Endodermal cell (in vitro differentiated cells): ENCODE measurements at regions not wholly inside any gene's neighbourhood (a gene's known extent, or its start where the extent isn't known, plus 50 kb on each side); places are given as distances from the start of the nearest gene placed in this dataset.
A peak's percentile ranks its signal among the peaks of the same experiment; 100 is the strongest.

Experiments used
- DNase-seq: peaks from one replicate; pipeline ENCODE4 v3.0.0-alpha.2; 2017
- H3K27ac ChIP-seq: 2 replicates; pipeline ENCODE4 v1.5.1; 2013; ENCODE audit warnings: mild to moderate bottlenecking, low read depth, low read length, moderate library complexity
- H3K27me3 ChIP-seq: 2 replicates; pipeline ENCODE4 v1.6.1; 2013; ENCODE audit warnings: mild to moderate bottlenecking, low read length, moderate library complexity; ENCODE audit not compliant: insufficient read depth, control insufficient read depth, poor library complexity, severe bottlenecking
- H3K36me3 ChIP-seq: 2 replicates; pipeline ENCODE4 v1.7.0; 2013; ENCODE audit warnings: mild to moderate bottlenecking, low read length, moderate library complexity; ENCODE audit not compliant: control insufficient read depth, insufficient read depth
- H3K4me1 ChIP-seq: one replicate; pipeline ENCODE4 v1.7.0; 2013; ENCODE audit warnings: low read length; ENCODE audit not compliant: control insufficient read depth, insufficient read depth
- H3K4me3 ChIP-seq: 2 replicates; pipeline ENCODE4 v1.5.1; 2013; ENCODE audit warnings: mild to moderate bottlenecking, low read length, moderate library complexity
- H3K9ac ChIP-seq: 2 replicates; pipeline ENCODE4 v1.6.1; 2013; ENCODE audit warnings: mild to moderate bottlenecking, low read length, moderate library complexity; ENCODE audit not compliant: poor library complexity, severe bottlenecking; ENCODE audit errors: extremely low read depth
- H3K9me3 ChIP-seq: 2 replicates; pipeline ENCODE4 v1.6.1; 2013; ENCODE audit warnings: mild to moderate bottlenecking, low read length, moderate library complexity; ENCODE audit not compliant: control insufficient read depth
- H3K27ac Mint-ChIP-seq: 2 replicates; pipeline ENCODE4 v1.8.0; 2020; ENCODE audit warnings: mixed read lengths
- H3K27me3 Mint-ChIP-seq: 2 replicates; pipeline ENCODE4 v1.8.0; 2021; ENCODE audit warnings: mild to moderate bottlenecking, mixed read lengths; ENCODE audit not compliant: insufficient read depth
- H3K36me3 Mint-ChIP-seq: 2 replicates; pipeline ENCODE4 v1.8.0; 2020; ENCODE audit warnings: low read depth, mixed read lengths
- H3K4me1 Mint-ChIP-seq: 2 replicates; pipeline ENCODE4 v1.8.0; 2020; ENCODE audit warnings: mixed read lengths
- H3K4me3 Mint-ChIP-seq: 2 replicates; pipeline ENCODE4 v1.8.0; 2020; ENCODE audit warnings: mild to moderate bottlenecking, moderate library complexity, mixed read lengths
- H3K9me3 Mint-ChIP-seq: 2 replicates; pipeline ENCODE4 v1.8.0; 2020; ENCODE audit warnings: mild to moderate bottlenecking, mixed read lengths
- WGBS, 2 experiments: methylation state at CpG; one replicate each; pipeline versions ENCODE4 v1.1.5 to v1.1.7; 2013; ENCODE audit warnings: missing lambda C conversion rate in 2 of 2, mixed read lengths in 1 of 2; ENCODE audit not compliant: insufficient coverage in 1 of 2, insufficient read length in 1 of 2; 5-methylcytosine and 5-hydroxymethylcytosine counted together
- TF ChIP-seq, protein P1 (sequence below): fragments of 200-600 bp; sonication (generic); conservative IDR thresholded peaks from 2 replicates; pipeline ENCODE4 v1.5.0; 2021; ENCODE audit warnings: antibody characterized with exemption, mild to moderate bottlenecking

- no peak for DNase-seq
- H3K4me1 Mint-ChIP-seq, result no peaks in the 10 kb centered on the region
- no peak overlapping the region for H3K4me3 ChIP-seq
- peaks cover 73% of the 10 kb centered on the region for H3K9me3 Mint-ChIP-seq
- no peaks in the 10 kb centered on the region for H3K36me3 ChIP-seq
- no peaks in the 10 kb centered on the region for H3K27me3 ChIP-seq
- no peak overlapping the region for H3K4me3 Mint-ChIP-seq
- peaks cover 4% of the 10 kb centered on the region for H3K36me3 Mint-ChIP-seq
- H3K4me1 ChIP-seq, result no peaks in the 10 kb centered on the region
- no peak overlapping the region for H3K9ac ChIP-seq
- H3K27me3 Mint-ChIP-seq, result no peaks in the 10 kb centered on the region
- WGBS, 2 experiments, result 86 to 91% methylated on average over 1 to 5 of the region's 5 CpGs
- H3K27ac Mint-ChIP-seq, result no peak overlapping the region
- no peak overlapping the region for H3K27ac ChIP-seq
- H3K9me3 ChIP-seq, result peaks cover 47% of the 10 kb centered on the region
- TF ChIP-seq, protein P1, sequence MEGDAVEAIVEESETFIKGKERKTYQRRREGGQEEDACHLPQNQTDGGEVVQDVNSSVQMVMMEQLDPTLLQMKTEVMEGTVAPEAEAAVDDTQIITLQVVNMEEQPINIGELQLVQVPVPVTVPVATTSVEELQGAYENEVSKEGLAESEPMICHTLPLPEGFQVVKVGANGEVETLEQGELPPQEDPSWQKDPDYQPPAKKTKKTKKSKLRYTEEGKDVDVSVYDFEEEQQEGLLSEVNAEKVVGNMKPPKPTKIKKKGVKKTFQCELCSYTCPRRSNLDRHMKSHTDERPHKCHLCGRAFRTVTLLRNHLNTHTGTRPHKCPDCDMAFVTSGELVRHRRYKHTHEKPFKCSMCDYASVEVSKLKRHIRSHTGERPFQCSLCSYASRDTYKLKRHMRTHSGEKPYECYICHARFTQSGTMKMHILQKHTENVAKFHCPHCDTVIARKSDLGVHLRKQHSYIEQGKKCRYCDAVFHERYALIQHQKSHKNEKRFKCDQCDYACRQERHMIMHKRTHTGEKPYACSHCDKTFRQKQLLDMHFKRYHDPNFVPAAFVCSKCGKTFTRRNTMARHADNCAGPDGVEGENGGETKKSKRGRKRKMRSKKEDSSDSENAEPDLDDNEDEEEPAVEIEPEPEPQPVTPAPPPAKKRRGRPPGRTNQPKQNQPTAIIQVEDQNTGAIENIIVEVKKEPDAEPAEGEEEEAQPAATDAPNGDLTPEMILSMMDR, result no peak
Measured at GRCh38 chr2:171627412-171627811, 59.9 kb upstream of the DYNC1I2 start.

DNA sequence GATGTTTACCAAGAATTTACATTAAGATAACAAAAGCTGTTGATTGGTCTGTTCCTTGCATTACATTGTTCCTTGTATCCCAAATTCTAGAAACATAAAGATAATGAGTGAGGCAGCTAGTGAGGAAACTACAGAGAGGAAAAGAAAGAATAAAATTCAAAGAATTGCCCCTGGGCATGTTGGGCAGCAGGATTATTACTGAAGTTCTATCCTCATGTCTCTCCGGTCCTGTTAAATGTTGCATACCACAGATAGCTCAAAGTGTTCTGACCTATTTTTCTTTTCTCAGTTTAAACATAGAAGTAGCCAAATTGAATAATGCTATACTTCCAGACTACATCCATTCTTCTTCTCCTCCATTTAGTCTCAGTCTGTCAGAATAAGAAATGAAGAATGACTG is 58.2 kb upstream of the DYNC1I2 start:
- H3K9me3 Mint-ChIP-seq, result peaks cover 86% of the 10 kb centered on the region
- no peaks in the 10 kb centered on the region for H3K4me1 Mint-ChIP-seq
- H3K9ac ChIP-seq, result no peak overlapping the region
- no peaks in the 10 kb centered on the region for H3K27me3 Mint-ChIP-seq
- H3K9me3 ChIP-seq, result peaks cover 51% of the 10 kb centered on the region
- H3K27me3 ChIP-seq, result no peaks in the 10 kb centered on the region
- peaks cover 4% of the 10 kb centered on the region for H3K36me3 Mint-ChIP-seq
- H3K4me3 ChIP-seq, result no peak overlapping the region
- H3K27ac ChIP-seq, result no peak overlapping the region
- H3K36me3 ChIP-seq, result no peaks in the 10 kb centered on the region
- 88 to 94% methylated on average over 1 of the region's 1 CpG for WGBS, 2 experiments
- TF ChIP-seq, protein P1, result no peak
- H3K4me3 Mint-ChIP-seq, result no peak overlapping the region
- no peak overlapping the region for H3K27ac Mint-ChIP-seq
- H3K4me1 ChIP-seq, result no peaks in the 10 kb centered on the region
- DNase-seq, result no peak

GRCh38 chr2:171630089-171630770 is 57.0 kb upstream of the DYNC1I2 start:
- Histone ChIP-seq H3K4me1 (no peaks in the 10 kb centered on the region), H3K9ac (no peak overlapping the region), H3K27ac (no peak overlapping the region), H3K4me3 (peak overlapping the region; percentile 21), H3K9me3 (peaks cover 49% of the 10 kb centered on the region), H3K36me3 (no peaks in the 10 kb centered on the region), H3K27me3 (no peaks in the 10 kb centered on the region)
- no peak for DNase-seq
- Mint-ChIP-seq H3K27ac (no peak overlapping the region), H3K36me3 (peaks cover 4% of the 10 kb centered on the region), H3K9me3 (peaks cover 85% of the 10 kb centered on the region), H3K4me1 (no peaks in the 10 kb centered on the region), H3K27me3 (no peaks in the 10 kb centered on the region), H3K4me3 (no peak overlapping the region)
- 90% methylated on average over 3 of the region's 3 CpGs; no CpG with 5 or more reads in 1 of the 2 experiments for WGBS, 2 experiments
- TF ChIP-seq, protein P1, result no peak
